HT1080 (cell line): ENCODE measurements at regions not wholly inside any gene's neighbourhood (a gene's known extent, or its start where the extent isn't known, plus 50 kb on each side); places are given as distances from the start of the nearest gene placed in this dataset.

Experiments
- DNase-seq: peaks from one replicate; pipeline ENCODE4 v3.0.0-alpha.2; 2015; ENCODE audit warnings: low read depth

GRCh38 chr12:91562476-91562875 is 379.9 kb upstream of the DCN start:
- no peak for DNase-seq

DNA sequence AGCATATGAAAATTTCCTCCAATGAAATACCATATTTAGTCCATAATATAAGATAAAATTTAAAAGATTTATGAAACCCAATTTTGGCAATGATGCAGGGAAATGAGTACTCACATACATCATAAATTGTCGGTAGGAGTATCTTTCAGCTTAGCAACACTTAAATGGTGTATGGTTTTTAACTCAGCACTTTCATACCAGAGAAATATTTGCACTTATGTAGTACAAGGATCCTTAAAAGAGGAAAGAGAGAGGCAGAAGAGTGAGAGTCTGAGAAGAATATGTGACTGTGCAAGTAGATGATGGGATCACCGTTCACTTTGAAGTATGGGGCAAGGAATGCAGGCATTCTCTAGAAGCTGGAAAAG is 379.3 kb upstream of the DCN start:
- DNase-seq = no peak

DNA sequence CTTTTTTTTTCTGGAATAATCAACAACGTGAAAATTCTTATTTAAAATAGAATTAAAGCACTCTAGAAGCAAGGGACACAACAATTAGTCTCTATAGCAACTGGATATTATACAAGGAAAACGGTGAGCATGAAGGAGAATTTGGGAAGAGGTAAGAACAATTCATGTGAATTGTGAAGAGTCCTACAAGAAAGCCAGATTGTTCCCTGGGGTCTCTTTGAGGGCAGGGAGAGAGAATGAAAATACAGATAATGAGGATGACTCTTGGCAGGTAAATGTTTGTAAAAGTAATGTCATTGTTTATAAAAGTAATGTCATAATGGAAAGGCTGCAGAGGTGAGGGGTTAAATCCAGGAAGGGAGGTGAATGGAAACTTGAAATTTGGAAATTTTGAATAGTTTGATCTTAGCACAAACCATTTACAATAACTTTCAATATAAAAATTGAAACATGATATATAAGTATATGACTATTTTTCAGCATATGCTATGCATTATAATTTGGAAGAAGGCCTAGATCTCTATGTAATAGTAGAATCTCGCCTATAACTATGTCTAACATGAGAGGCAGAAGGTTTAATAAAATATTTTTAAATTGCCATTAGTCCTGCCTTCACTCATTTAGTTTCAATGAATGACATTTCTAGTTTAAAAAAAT is 378.8 kb upstream of the DCN start:
- no peak for DNase-seq

GRCh38 chr12:91556909-91557308 is 374.3 kb upstream of the DCN start:
- DNase-seq = no peak

- DNase-seq = no peak
These were observed 373.1 kb upstream of the DCN start for GRCh38 chr12:91555436-91556415.

DNA sequence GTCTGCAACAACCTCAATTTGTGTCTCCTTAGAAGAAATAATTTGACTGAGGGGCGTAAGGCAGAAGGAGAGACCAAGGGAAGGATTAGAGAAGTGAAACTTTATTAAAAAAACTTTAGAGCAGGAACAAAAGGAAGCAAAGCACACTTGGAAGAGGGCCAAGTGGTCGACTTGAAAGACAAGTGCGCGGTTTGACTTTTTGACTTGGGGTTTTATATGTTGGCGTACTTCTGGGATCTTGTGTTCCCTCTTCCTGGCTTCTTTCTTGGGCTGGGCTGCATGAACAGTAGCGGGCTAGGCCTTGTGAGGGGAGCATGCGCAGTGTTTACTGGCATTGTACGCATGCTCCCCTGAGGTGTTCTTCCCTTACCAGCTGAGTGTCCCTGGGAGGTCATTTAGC is 369.3 kb upstream of the DCN start:
- DNase-seq = no peak

GRCh38 chr12:91551242-91551641 is 368.6 kb upstream of the DCN start:
- DNase-seq = no peak

DNA sequence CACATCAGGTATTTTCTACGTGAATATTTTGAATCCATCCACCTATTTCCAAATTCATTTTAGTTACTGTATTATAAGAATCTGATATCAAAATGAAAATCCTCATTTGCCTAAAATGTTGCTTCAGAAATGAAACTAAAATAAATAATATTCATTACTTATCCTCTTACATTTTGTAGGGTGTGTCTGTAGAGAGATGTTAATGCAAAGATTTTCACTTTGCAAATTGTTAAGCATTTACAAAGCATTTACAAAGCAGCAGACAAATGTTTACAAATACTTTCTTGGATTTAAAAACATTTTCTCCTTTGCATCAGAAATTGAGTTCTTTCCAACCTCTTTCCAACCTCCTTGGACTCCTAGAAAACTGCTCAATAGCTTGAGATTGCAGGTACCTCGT is 360.0 kb upstream of the DCN start:
- DNase-seq = no peak

GRCh38 chr12:91542067-91542466 is 359.4 kb upstream of the DCN start:
- no peak for DNase-seq

- DNase-seq = no peak
These were observed 355.8 kb upstream of the DCN start for GRCh38 chr12:91538418-91538817.

- DNase-seq = no peak
These were observed 350.7 kb upstream of the DCN start for GRCh38 chr12:91533366-91533765.

GRCh38 chr12:91529829-91530228 is 347.2 kb upstream of the DCN start:
- peak; percentile 77 for DNase-seq

- DNase-seq = no peak
These were observed 341.2 kb upstream of the DCN start for GRCh38 chr12:91523831-91524230.

DNA sequence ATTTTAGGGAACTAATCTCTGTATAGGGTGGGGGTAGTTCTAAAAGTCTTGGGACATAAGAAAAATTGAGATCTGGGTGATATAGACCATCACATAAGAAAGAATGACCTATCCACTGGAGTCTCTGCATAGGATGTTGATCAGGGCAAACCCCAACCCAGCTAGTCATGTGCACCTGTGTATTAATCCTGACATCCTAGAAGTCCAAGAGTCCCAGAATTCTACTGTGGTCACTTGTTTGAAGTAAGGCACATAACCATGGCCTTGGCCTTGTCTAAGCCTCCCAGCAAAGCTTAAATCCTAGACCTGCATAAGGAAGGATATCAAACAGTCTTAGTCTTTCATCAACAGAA is 334.1 kb upstream of the DCN start:
- DNase-seq = no peak

GRCh38 chr12:91515944-91516694 is 333.5 kb upstream of the DCN start:
- no peak for DNase-seq

- DNase-seq = peak; percentile 1
These were observed 330.7 kb upstream of the DCN start for GRCh38 chr12:91513313-91513712.

- no peak for DNase-seq
These were observed 329.3 kb upstream of the DCN start for GRCh38 chr12:91511795-91512420.

DNA sequence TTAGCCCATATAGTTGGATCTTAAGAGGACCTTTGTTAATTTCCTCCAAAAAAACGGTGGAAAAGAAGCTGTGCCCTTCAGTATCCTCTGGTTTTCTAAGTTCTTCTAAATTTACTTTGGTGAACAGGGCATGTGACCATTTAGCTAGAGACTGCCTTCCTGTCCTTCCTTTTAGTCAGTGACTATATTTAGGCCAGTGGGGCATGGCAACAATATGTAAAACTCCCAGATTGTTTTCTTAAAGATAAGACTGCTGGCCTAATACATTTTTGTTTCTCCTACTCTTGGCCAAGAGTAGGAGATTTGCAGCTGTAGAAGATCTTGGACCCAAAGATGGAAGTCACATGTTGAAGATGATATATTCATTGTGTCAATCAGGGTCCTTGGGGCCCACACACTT is 325.1 kb upstream of the DCN start:
- DNase-seq = no peak

- no peak for DNase-seq
These were observed 323.8 kb upstream of the DCN start for GRCh38 chr12:91506452-91506851.

GRCh38 chr12:91505006-91505405 is 322.4 kb upstream of the DCN start:
- DNase-seq = no peak

DNA sequence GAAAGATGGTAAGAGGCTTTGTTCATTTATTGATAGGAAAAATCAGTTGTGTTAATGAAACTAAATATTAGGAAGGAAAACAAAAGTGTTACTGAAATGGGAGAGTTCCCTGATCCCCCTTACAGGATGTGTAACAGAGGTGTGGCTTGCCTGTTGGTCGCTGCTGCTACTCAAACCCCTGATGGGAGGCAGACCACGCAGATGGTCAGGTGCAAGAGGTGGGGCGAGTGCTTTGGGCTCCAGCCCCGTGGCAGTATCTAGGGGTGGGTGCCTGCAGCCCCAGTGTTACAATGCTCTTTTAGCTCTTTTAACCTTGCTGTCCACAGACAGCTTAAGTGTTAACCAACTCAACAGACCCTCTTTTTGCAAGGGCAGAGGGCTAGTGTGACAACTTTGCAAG is 319.6 kb upstream of the DCN start:
- DNase-seq = no peak

GRCh38 chr12:91496337-91496736 is 313.7 kb upstream of the DCN start:
- peak; percentile 25 for DNase-seq
